Peyer's patch (tissue), 4 donors: ENCODE measurements at regions not wholly inside any gene's neighbourhood (a gene's known extent, or its start where the extent isn't known, plus 50 kb on each side); places are given as distances from the start of the nearest gene placed in this dataset.

Source experiments
- DNase-seq, 3 donors: peaks; one replicate each; pipeline ENCODE4 v3.0.0-alpha.2; 2017 to 2019
- H3K27ac ChIP-seq, 4 donors: fragments of 200-600 bp; sonication (generic); one replicate each; pipeline ENCODE4 v1.5.1; 2016 to 2019
- H3K27me3 ChIP-seq, 2 donors: fragments of 200-600 bp; sonication (generic); one replicate each; pipeline ENCODE4 v1.5.1; 2019
- H3K36me3 ChIP-seq, 3 donors: fragments of 200-600 bp; sonication (generic); one replicate each; pipeline ENCODE4 v1.5.1; 2016 to 2019
- H3K4me1 ChIP-seq, 4 donors: fragments of 200-600 bp; sonication (generic); one replicate each; pipeline ENCODE4 v1.5.1; 2016 to 2019
- H3K4me3 ChIP-seq, 4 donors: fragments of 200-600 bp; sonication (generic); 1 replicate in 3 of 4; 2 replicates in 1 of 4; pipeline ENCODE4 v1.5.1; 2016 to 2019; ENCODE audit warnings: mild to moderate bottlenecking in 1 of 4
- H3K9me3 ChIP-seq, 4 donors: fragments of 200-600 bp; sonication (generic); one replicate each; pipeline ENCODE4 v1.5.1; 2016 to 2019; ENCODE audit warnings: mild to moderate bottlenecking in 1 of 4
- CTCF ChIP-seq, 6 experiments: fragments of 450-650 bp in 4 of 6; fragments of 200-600 bp in 2 of 6; sonication (generic) in 1 of 6; IDR thresholded peaks; one replicate each; pipeline ENCODE4 v1.5.1; 2017 to 2019; ENCODE audit warnings: antibody characterized with exemption in 6 of 6, mild to moderate bottlenecking in 3 of 6, moderate library complexity in 1 of 6
- POLR2A ChIP-seq, 2 donors: fragments of 450-650 bp; IDR thresholded peaks; one replicate each; pipeline ENCODE4 v1.5.1; 2017; ENCODE audit warnings: antibody characterized with exemption in 2 of 2, mild to moderate bottlenecking in 2 of 2, moderate library complexity in 2 of 2

DNA sequence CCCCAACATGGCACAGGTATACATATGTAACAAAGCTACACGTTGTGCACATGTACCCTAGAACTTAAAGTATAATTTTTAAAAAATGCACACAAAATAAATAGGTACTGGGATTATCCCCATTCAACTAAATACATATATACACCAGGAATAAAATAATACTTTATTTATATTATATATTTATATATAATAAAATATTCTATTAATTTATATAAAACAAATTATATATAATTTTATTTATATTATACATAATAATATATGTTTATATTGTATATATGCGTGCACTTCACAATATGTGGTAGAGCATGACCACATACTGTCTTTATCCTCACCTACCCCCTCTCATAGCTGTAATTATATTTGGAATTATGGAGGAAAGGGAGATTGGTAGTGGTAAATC lies 119.1 kb upstream of the TMEM260 start:
- no peak overlapping the region for H3K27ac ChIP-seq
- DNase-seq = no peak
- H3K4me1 ChIP-seq = no peaks in the 10 kb centered on the region
- H3K27me3 ChIP-seq = no peaks in the 10 kb centered on the region
- TF ChIP-seq POLR2A (IDR thresholded peaks at IDR 0.05) (no peak), CTCF (IDR thresholded peaks at IDR 0.05) (no peak)
- H3K36me3 ChIP-seq = no peaks in the 10 kb centered on the region
- H3K9me3 ChIP-seq = no peaks in the 10 kb centered on the region
- H3K4me3 ChIP-seq = no peak overlapping the region

GRCh38 chr14:56461276-56462275 lies 118.0 kb upstream of the TMEM260 start:
- no peaks in the 10 kb centered on the region for H3K36me3 ChIP-seq
- no peaks in the 10 kb centered on the region for H3K27me3 ChIP-seq
- no peaks in the 10 kb centered on the region for H3K9me3 ChIP-seq
- H3K4me1 ChIP-seq = no peaks in the 10 kb centered on the region
- no peak overlapping the region for H3K4me3 ChIP-seq
- no peak overlapping the region for H3K27ac ChIP-seq
- DNase-seq = no peak
- no peak for TF ChIP-seq CTCF (IDR thresholded peaks at IDR 0.05)
- TF ChIP-seq POLR2A (IDR thresholded peaks at IDR 0.05) = no peak

GRCh38 chr14:56463271-56463890 lies 116.2 kb upstream of the TMEM260 start:
- H3K36me3 ChIP-seq = no peaks in the 10 kb centered on the region
- no peaks in the 10 kb centered on the region for H3K4me1 ChIP-seq
- H3K27ac ChIP-seq = no peak overlapping the region
- no peak overlapping the region for H3K4me3 ChIP-seq
- H3K27me3 ChIP-seq = no peaks in the 10 kb centered on the region
- no peak for DNase-seq
- TF ChIP-seq POLR2A (IDR thresholded peaks at IDR 0.05) (no peak), CTCF (IDR thresholded peaks at IDR 0.05) (no peak)
- no peaks in the 10 kb centered on the region for H3K9me3 ChIP-seq

DNA sequence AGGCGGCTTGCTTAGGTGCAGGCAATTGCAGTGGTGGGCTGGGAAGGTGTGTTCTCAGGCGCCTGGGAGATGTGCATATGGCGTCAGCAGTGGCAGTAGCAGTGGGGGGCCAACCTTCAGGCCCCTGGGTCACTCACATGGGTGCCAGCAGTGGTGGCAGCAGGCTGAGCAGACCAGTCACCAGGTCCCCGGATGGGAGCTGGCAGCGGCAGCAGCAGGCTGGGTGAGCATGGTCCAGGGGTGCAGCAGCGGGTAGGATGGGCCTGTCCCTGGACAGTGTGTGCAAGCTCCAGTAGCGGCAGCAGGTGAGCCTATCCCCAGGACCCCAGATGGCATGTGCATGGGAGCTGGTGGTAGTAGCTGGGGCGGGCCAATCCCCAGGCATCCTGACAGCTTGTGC lies 108.5 kb upstream of the TMEM260 start:
- H3K27me3 ChIP-seq = no peaks in the 10 kb centered on the region
- H3K36me3 ChIP-seq = no peaks in the 10 kb centered on the region
- no peak overlapping the region for H3K27ac ChIP-seq
- H3K9me3 ChIP-seq = no peaks in the 10 kb centered on the region
- TF ChIP-seq CTCF (IDR thresholded peaks at IDR 0.05) (no peak), POLR2A (IDR thresholded peaks at IDR 0.05) (no peak)
- H3K4me3 ChIP-seq = no peak overlapping the region
- no peak for DNase-seq
- H3K4me1 ChIP-seq = no peaks in the 10 kb centered on the region

- no peaks in the 10 kb centered on the region for H3K4me1 ChIP-seq
- TF ChIP-seq POLR2A (IDR thresholded peaks at IDR 0.05) (no peak), CTCF (IDR thresholded peaks at IDR 0.05) (peak; percentile 16 to 83 (median 77))
- DNase-seq = no peak
- H3K36me3 ChIP-seq = no peaks in the 10 kb centered on the region
- no peak overlapping the region for H3K4me3 ChIP-seq
- H3K9me3 ChIP-seq = no peaks in the 10 kb centered on the region
- no peak overlapping the region for H3K27ac ChIP-seq
- H3K27me3 ChIP-seq = no peaks in the 10 kb centered on the region
Measured at GRCh38 chr14:56474419-56475022, 105.1 kb upstream of the TMEM260 start.
